SW480 (cell line): ENCODE measurements at regions not wholly inside any gene's neighbourhood (a gene's known extent, or its start where the extent isn't known, plus 50 kb on each side); places are given as distances from the start of the nearest gene placed in this dataset.
"Not testable (repeated sequence)": the region's sequence is repeated elsewhere in the genome, so short reads cannot be mapped to it uniquely, and the experiment has no call there.

Source experiments
- DNase-seq: peaks from one replicate; pipeline ENCODE4 v3.0.0-alpha.2; 2016; ENCODE audit warnings: low spot score

GRCh38 chr1:146411923-146412322 lies 183.1 kb upstream of the NOTCH2NLA start:
- not testable (repeated sequence) for DNase-seq

GRCh38 chr1:146409817-146410441 lies 181.1 kb upstream of the NOTCH2NLA start:
- DNase-seq, result peak; percentile 46

- DNase-seq, result not testable (repeated sequence)
Observed at GRCh38 chr1:146409116-146409801, 180.4 kb upstream of the NOTCH2NLA start.

- not testable (repeated sequence) for DNase-seq
Observed at GRCh38 chr1:146401281-146401825, 172.5 kb upstream of the NOTCH2NLA start.

- DNase-seq, result not testable (repeated sequence)
Observed at GRCh38 chr1:146400173-146401121, 171.6 kb upstream of the NOTCH2NLA start.

- DNase-seq, result not testable (repeated sequence)
Observed at GRCh38 chr1:146399225-146399624, 170.4 kb upstream of the NOTCH2NLA start.

- DNase-seq, result not testable (repeated sequence)
Observed at GRCh38 chr1:146396801-146397200, 168.0 kb upstream of the NOTCH2NLA start.

- not testable (repeated sequence) for DNase-seq
Observed at GRCh38 chr1:146396242-146396641, 167.4 kb upstream of the NOTCH2NLA start.

GRCh38 chr1:146393796-146394195 lies 165.0 kb upstream of the NOTCH2NLA start:
- not testable (repeated sequence) for DNase-seq

GRCh38 chr1:146393154-146393553 lies 164.3 kb upstream of the NOTCH2NLA start:
- not testable (repeated sequence) for DNase-seq

GRCh38 chr1:146389178-146389577 lies 160.4 kb upstream of the NOTCH2NLA start:
- not testable (repeated sequence) for DNase-seq

- not testable (repeated sequence) for DNase-seq
Observed at GRCh38 chr1:146387750-146388469, 159.1 kb upstream of the NOTCH2NLA start.

- DNase-seq, result peak; percentile 92
Observed at GRCh38 chr1:146386851-146387749, 158.3 kb upstream of the NOTCH2NLA start.

GRCh38 chr1:146381196-146381595 lies 152.4 kb upstream of the NOTCH2NLA start:
- not testable (repeated sequence) for DNase-seq

- DNase-seq, result peak; percentile 99
Observed at GRCh38 chr1:146376708-146377496, 148.1 kb upstream of the NOTCH2NLA start.

GRCh38 chr1:146376309-146376707 lies 147.5 kb upstream of the NOTCH2NLA start:
- DNase-seq, result peak; percentile 67

- DNase-seq, result not testable (repeated sequence)
Observed at GRCh38 chr1:146375108-146375507, 146.3 kb upstream of the NOTCH2NLA start.

GRCh38 chr1:146369940-146370339 lies 141.1 kb upstream of the NOTCH2NLA start:
- DNase-seq, result peak; percentile 58

- not testable (repeated sequence) for DNase-seq
Observed at GRCh38 chr1:146355373-146355772, 126.6 kb upstream of the NOTCH2NLA start.
